ENCODE measurements at regions not wholly inside any gene's neighbourhood (a gene's known extent, or its start where the extent isn't known, plus 50 kb on each side); places are given as distances from the start of the nearest gene placed in this dataset.

DNA sequence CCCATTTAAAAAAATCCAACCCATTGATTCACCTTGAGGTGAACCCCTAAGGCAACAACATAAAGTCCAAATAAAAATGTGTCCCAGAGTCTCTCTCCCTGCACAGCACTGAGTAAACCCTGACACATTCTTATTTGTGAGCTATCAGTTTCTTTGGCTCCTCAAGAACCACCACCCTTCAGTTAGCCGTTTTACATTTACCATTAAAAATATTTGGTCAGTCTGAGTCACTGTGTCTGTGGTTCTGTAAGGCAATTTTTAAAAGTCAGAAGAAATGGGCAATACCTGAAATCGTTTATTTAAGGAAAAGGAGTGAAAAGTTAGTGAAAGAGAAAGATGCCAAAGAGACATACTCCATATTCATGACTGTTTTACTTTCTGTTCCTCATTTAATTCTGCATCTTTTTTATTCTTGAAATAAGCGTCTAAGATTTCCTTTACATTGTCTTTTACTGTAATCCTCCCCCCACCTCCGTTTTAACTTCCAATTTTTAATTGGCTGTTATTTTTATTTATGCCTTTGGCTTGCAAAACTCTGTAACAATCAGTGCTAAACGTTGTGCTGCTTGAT, 91.7 kb upstream of the IVNS1ABP start:
- TF ChIP-seq EZH2 (IDR thresholded peaks at IDR 0.05) (no peak), POLR2AphosphoS5 (IDR thresholded peaks at IDR 0.05; ENCODE audit: borderline replicate concordance, low read depth, low read length) (no peak)

Data from SK-N-MC (cell line).